Mesendoderm (in vitro differentiated cells): ENCODE measurements at regions not wholly inside any gene's neighbourhood (a gene's known extent, or its start where the extent isn't known, plus 50 kb on each side); places are given as distances from the start of the nearest gene placed in this dataset.

Experiments used
- DNase-seq: peaks from one replicate; pipeline ENCODE4 v3.0.0; 2013
- H2AK5ac ChIP-seq: 2 replicates; pipeline ENCODE4 v1.6.1; 2013; ENCODE audit warnings: low read length, inconsistent platforms
- H2BK120ac ChIP-seq: 2 replicates; pipeline ENCODE4 v1.6.1; 2013; ENCODE audit warnings: low read depth, mild to moderate bottlenecking, low read length, moderate library complexity, mixed read lengths
- H2BK15ac ChIP-seq: replicated peaks from 2 replicates; pipeline ENCODE4 v1.6.1; 2013; ENCODE audit warnings: low read depth, mild to moderate bottlenecking, moderate library complexity
- H2BK5ac ChIP-seq: 2 replicates; pipeline ENCODE4 v1.6.1; 2013; ENCODE audit warnings: low read length, inconsistent platforms
- H3K18ac ChIP-seq: 2 replicates; pipeline ENCODE4 v1.6.1; 2013; ENCODE audit warnings: mild to moderate bottlenecking, low read length, mixed read lengths
- H3K23ac ChIP-seq: one replicate; pipeline ENCODE4 v1.6.1; 2013; ENCODE audit warnings: low read length
- H3K27ac ChIP-seq: 2 replicates; pipeline ENCODE4 v1.5.1; 2013; ENCODE audit warnings: low read depth, mild to moderate bottlenecking, inconsistent platforms, low read length, moderate library complexity
- H3K27me3 ChIP-seq: 2 replicates; pipeline ENCODE4 v1.6.1; 2013; ENCODE audit warnings: low read length, control low read depth, mild to moderate bottlenecking, inconsistent platforms; ENCODE audit not compliant: insufficient read depth, poor library complexity
- H3K36me3 ChIP-seq: 2 replicates; pipeline ENCODE4 v1.6.1; 2013; ENCODE audit warnings: low read length, inconsistent platforms; ENCODE audit not compliant: control insufficient read depth, insufficient read depth
- H3K4ac ChIP-seq: one replicate; pipeline ENCODE4 v1.6.1; 2013; ENCODE audit warnings: low read depth, mild to moderate bottlenecking, low read length, moderate library complexity
- H3K4me1 ChIP-seq: 2 replicates; pipeline ENCODE4 v1.6.1; 2013; ENCODE audit warnings: low read depth, low read length, inconsistent platforms; ENCODE audit not compliant: control insufficient read depth
- H3K4me2 ChIP-seq: 2 replicates; pipeline ENCODE4 v1.6.1; 2013; ENCODE audit warnings: low read length
- H3K4me3 ChIP-seq: 2 replicates; pipeline ENCODE4 v1.5.1; 2013; ENCODE audit warnings: mild to moderate bottlenecking, low read length
- H3K56ac ChIP-seq: one replicate; pipeline ENCODE4 v1.6.1; 2013; ENCODE audit warnings: low read length
- H3K79me1 ChIP-seq: 2 replicates; pipeline ENCODE4 v1.6.1; 2013; ENCODE audit warnings: low read length, inconsistent platforms
- H3K79me2 ChIP-seq: 2 replicates; pipeline ENCODE4 v1.6.1; 2013; ENCODE audit warnings: mild to moderate bottlenecking, low read length; ENCODE audit not compliant: control insufficient read depth, insufficient read depth
- H3K9ac ChIP-seq: 2 replicates; pipeline ENCODE4 v1.6.1; 2013; ENCODE audit warnings: low read length, inconsistent platforms
- H4K5ac ChIP-seq: one replicate; pipeline ENCODE4 v1.6.1; 2013; ENCODE audit warnings: low read length
- H4K8ac ChIP-seq: one replicate; pipeline ENCODE4 v1.6.1; 2013; ENCODE audit warnings: low read depth, mild to moderate bottlenecking, control low read depth, low read length, moderate library complexity
- WGBS: extraction: QIAGEN DNeasy Blood & Tissue Kit; methylation state at CpG from one replicate; pipeline ENCODE4 v1.1.7; 2013; ENCODE audit warnings: low lambda C conversion rate, missing lambda C conversion rate; ENCODE audit not compliant: insufficient coverage; ENCODE audit errors: extremely low coverage; 5-methylcytosine and 5-hydroxymethylcytosine counted together

DNA sequence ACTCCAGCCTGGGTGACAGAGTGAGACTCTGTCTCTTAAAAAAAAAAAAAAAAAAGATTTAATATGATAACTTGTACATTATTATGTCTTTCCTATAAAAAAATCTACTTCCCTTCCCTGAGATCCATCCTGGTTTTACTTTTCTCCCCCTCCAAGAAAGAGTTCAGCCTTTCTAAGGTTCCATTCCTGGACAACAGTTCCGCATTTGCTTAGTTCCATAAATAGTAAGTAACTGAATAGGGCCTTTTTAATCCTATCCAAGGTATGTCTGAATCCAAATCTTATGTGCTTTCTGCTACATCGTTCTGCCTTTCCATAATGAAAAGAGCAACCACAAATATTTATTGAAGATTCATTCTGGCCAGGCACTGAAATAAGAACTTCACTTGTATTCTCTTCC lies 187.8 kb downstream of the DACT1 start:
- Histone ChIP-seq H2BK120ac (no peak overlapping the region), H3K36me3 (no peaks in the 10 kb centered on the region), H3K4me1 (no peaks in the 10 kb centered on the region), H3K79me2 (no peaks in the 10 kb centered on the region), H2AK5ac (no peak overlapping the region), H3K4ac (no peak overlapping the region), H3K4me3 (no peak overlapping the region), H4K5ac (no peak overlapping the region), H3K27ac (no peak overlapping the region), H3K79me1 (no peaks in the 10 kb centered on the region), H2BK15ac (no peak overlapping the region), H3K18ac (no peak overlapping the region), H3K27me3 (no peaks in the 10 kb centered on the region), H3K4me2 (no peak overlapping the region), H4K8ac (no peak overlapping the region), H3K9ac (no peak overlapping the region), H3K56ac (no peak overlapping the region), H3K23ac (no peak overlapping the region), H2BK5ac (no peak overlapping the region)
- no CpG with 5 or more reads among the region's 2 CpGs for WGBS
- DNase-seq, result no peak

DNA sequence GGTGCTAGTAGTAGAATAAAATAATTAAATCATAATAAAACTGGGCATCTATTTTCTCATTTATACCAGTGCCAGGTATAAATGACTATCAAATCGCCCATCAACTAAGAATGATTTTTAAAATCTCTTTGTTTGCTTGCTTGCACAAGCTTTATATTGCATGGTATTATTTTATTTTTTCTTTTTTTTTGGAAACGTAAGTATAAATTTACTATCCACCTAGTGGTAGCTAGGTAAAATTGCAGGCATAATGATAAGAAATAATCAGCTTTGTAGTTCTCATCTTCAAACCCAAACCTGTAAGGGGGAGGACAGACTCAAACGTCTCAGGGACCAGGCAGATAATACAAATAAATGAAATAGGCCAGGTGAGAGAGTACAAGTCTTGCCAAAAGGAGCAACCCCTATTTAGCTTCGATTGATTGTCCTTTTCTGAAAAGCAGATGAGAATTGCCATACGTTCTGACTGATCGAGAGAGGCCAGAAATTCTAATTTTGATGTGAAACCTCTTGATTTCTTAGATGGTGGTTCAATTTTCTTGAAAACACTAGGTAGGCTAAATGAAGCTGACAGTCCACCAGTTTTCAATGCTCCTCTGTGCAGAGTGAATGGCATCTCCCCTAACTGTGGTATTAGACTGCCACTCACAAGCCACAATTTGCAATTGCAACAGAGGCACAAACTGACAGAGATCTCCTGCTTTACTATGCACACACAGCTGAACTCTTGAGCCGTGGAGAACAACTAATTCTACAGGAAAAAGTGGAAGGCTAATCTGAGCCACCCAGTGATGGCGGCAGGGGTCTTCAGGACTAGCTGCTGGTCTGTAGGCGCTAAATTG lies 189.3 kb downstream of the DACT1 start:
- WGBS, result no CpG with 5 or more reads among the region's 9 CpGs
- Histone ChIP-seq H3K9ac (no peak overlapping the region), H3K4ac (no peak overlapping the region), H4K8ac (no peak overlapping the region), H3K4me1 (no peaks in the 10 kb centered on the region), H3K4me3 (no peak overlapping the region), H2BK15ac (no peak overlapping the region), H2BK120ac (no peak overlapping the region), H3K56ac (no peak overlapping the region), H2BK5ac (no peak overlapping the region), H3K23ac (no peak overlapping the region), H3K18ac (no peak overlapping the region), H3K27ac (no peak overlapping the region), H3K79me2 (no peaks in the 10 kb centered on the region), H3K4me2 (no peak overlapping the region), H2AK5ac (no peak overlapping the region), H3K27me3 (no peaks in the 10 kb centered on the region), H4K5ac (no peak overlapping the region), H3K36me3 (no peaks in the 10 kb centered on the region), H3K79me1 (no peaks in the 10 kb centered on the region)
- DNase-seq, result no peak

DNA sequence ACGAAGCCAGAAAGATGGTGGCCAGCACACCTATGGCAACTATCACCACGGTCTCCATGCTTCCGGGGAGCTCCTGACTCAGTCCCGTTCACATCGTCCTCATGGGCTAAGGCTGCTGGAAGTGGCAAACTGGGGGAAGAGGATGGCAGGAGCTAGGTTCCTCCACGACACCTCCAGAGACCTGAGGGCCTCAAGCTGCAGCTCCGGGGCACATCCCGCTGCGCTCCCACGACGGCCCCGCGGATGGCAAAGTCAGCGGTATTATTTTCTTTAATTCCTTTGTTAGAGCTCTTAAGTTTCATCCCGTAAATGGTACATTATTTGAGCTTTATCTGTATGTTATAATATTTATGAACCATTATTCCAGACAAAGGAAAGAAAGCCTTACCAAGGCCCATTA lies 190.5 kb downstream of the DACT1 start:
- Histone ChIP-seq H2AK5ac (no peak overlapping the region), H4K5ac (no peak overlapping the region)

DNA sequence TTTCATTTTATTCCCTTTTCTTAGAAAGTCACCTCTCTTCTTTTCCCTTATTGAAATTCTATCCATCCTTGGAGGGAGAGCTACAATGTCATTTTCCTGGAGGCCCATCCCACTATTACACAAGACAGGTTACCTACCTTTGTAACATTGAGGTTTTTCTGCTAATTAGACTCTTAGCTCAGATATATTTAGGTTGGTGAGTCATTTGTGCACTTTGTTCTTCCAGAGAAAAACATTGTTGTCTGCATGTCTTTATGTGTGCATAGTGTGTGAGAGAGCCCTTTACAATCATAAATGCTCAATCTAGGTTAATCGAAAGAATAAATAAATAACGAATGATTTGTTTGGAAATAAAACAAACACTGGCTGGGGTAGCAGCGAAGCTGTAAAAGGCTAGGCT lies 191.8 kb downstream of the DACT1 start:
- Histone ChIP-seq H3K79me2 (no peaks in the 10 kb centered on the region), H3K27me3 (no peaks in the 10 kb centered on the region), H2AK5ac (no peak overlapping the region), H3K27ac (no peak overlapping the region), H3K79me1 (no peaks in the 10 kb centered on the region), H2BK15ac (no peak overlapping the region), H3K18ac (no peak overlapping the region), H3K4ac (no peak overlapping the region), H3K4me3 (no peak overlapping the region), H4K8ac (no peak overlapping the region), H3K23ac (no peak overlapping the region), H3K9ac (no peak overlapping the region), H2BK5ac (no peak overlapping the region), H3K56ac (no peak overlapping the region), H2BK120ac (no peak overlapping the region), H3K4me2 (no peak overlapping the region), H4K5ac (no peak overlapping the region), H3K4me1 (no peaks in the 10 kb centered on the region), H3K36me3 (no peaks in the 10 kb centered on the region)
- no CpG with 5 or more reads among the region's 3 CpGs for WGBS
- no peak for DNase-seq

More for the DNA sequence above, 190.5 kb downstream of the DACT1 start:
- Histone ChIP-seq H3K18ac (no peak overlapping the region), H3K9ac (no peak overlapping the region), H3K27ac (no peak overlapping the region), H3K4ac (no peak overlapping the region), H3K4me3 (no peak overlapping the region), H3K79me2 (no peaks in the 10 kb centered on the region), H2BK120ac (no peak overlapping the region), H3K4me1 (no peaks in the 10 kb centered on the region), H3K23ac (no peak overlapping the region), H3K56ac (no peak overlapping the region), H3K79me1 (no peaks in the 10 kb centered on the region), H2BK15ac (no peak overlapping the region), H3K36me3 (no peaks in the 10 kb centered on the region), H3K27me3 (no peaks in the 10 kb centered on the region), H4K8ac (no peak overlapping the region), H2BK5ac (no peak overlapping the region), H3K4me2 (no peak overlapping the region)
- no CpG with 5 or more reads among the region's 15 CpGs for WGBS
- no peak for DNase-seq

DNA sequence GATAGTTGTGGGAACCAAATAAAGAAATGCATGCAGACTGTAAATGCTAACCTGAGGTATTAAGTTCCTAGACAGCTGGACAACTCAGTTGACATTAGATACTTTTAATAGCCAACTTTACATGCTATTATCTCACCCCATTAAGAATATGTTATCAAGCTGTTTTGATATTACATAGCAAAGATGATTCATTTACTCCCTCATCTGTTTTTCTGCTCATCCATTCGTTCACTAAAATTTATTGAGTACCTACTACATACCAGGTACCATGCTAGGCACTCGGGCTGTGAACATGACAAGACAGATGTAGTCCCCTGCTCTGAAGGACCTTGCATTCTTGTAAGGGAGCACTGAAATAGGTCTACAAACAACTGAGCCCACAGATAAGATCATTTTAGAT lies 192.4 kb downstream of the DACT1 start:
- Histone ChIP-seq H4K8ac (no peak overlapping the region), H3K79me1 (no peaks in the 10 kb centered on the region), H3K56ac (no peak overlapping the region), H3K4ac (no peak overlapping the region), H3K27ac (no peak overlapping the region), H3K27me3 (no peaks in the 10 kb centered on the region), H3K18ac (no peak overlapping the region), H3K4me3 (no peak overlapping the region), H2BK15ac (no peak overlapping the region), H2BK120ac (no peak overlapping the region), H3K4me1 (no peaks in the 10 kb centered on the region), H4K5ac (no peak overlapping the region), H3K36me3 (no peaks in the 10 kb centered on the region), H3K9ac (no peak overlapping the region), H3K4me2 (no peak overlapping the region), H3K23ac (no peak overlapping the region), H2BK5ac (no peak overlapping the region), H2AK5ac (no peak overlapping the region), H3K79me2 (no peaks in the 10 kb centered on the region)
- no peak for DNase-seq
- no CpG with 5 or more reads among the region's 2 CpGs for WGBS

DNA sequence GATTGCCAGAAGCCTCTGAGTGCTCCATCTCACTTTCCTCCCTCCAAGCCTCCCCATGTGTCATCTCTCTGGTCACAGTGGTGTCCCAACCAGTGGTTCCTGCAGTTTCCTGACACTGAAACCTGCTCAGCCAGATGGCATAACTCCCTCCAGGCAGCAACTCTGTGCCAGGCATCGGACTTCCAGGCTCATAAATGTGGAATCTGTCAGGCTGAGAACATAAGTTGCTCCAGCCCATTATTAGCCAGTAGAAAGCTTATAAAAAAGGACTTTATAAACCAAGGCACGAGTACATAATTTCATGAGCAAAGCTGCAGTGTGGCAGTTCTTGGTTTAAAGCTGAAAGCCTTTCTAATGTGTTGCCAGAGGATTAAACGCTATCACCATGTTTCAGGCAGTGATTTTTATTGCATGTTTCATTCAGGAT lies 194.3 kb downstream of the DACT1 start:
- H3K27me3 ChIP-seq, result no peaks in the 10 kb centered on the region
- H3K79me2 ChIP-seq, result no peaks in the 10 kb centered on the region
- no peak for DNase-seq
- H2AK5ac ChIP-seq, result no peak overlapping the region
- no peak overlapping the region for H3K18ac ChIP-seq
- no peak overlapping the region for H4K5ac ChIP-seq
- H3K23ac ChIP-seq, result no peak overlapping the region
- no peak overlapping the region for H2BK120ac ChIP-seq
- H3K4me2 ChIP-seq, result no peak overlapping the region
- no peaks in the 10 kb centered on the region for H3K36me3 ChIP-seq
- no peak overlapping the region for H3K4me3 ChIP-seq
- no peak overlapping the region for H2BK5ac ChIP-seq
- no peak overlapping the region for H3K4ac ChIP-seq
- H3K4me1 ChIP-seq, result no peaks in the 10 kb centered on the region
- H2BK15ac ChIP-seq, result no peak overlapping the region
- no peak overlapping the region for H3K27ac ChIP-seq
- H4K8ac ChIP-seq, result no peak overlapping the region
- no peak overlapping the region for H3K56ac ChIP-seq
- H3K79me1 ChIP-seq, result no peaks in the 10 kb centered on the region
- WGBS, result no CpG with 5 or more reads among the region's 3 CpGs
- no peak overlapping the region for H3K9ac ChIP-seq
